Testis (tissue), 2 donors: ENCODE measurements at regions not wholly inside any gene's neighbourhood (a gene's known extent, or its start where the extent isn't known, plus 50 kb on each side); places are given as distances from the start of the nearest gene placed in this dataset.

ENCODE experiments used
- DNase-seq: peaks from one replicate; pipeline ENCODE4 v3.0.0-alpha.2; 2019
- H3K27ac ChIP-seq, 2 donors: fragments of 200-600 bp; sonication (generic); one replicate each; pipeline ENCODE4 v1.5.1; 2019
- H3K27me3 ChIP-seq: fragments of 200-600 bp; sonication (generic); one replicate; pipeline ENCODE4 v1.5.1; 2019
- H3K36me3 ChIP-seq: fragments of 200-600 bp; sonication (generic); one replicate; pipeline ENCODE4 v1.5.1; 2017; ENCODE audit warnings: low read depth; ENCODE audit errors: missing control alignments
- H3K4me1 ChIP-seq: fragments of 200-600 bp; sonication (generic); one replicate; pipeline ENCODE4 v1.5.1; 2019
- H3K4me3 ChIP-seq, 2 donors: fragments of 200-600 bp; sonication (generic); one replicate each; pipeline ENCODE4 v1.5.1; 2017 to 2019
- H3K9me3 ChIP-seq: fragments of 200-600 bp; sonication (generic); one replicate; pipeline ENCODE4 v1.5.1; 2017
- POLR2A ChIP-seq: fragments of 450-650 bp; IDR thresholded peaks from one replicate; pipeline ENCODE4 v1.6.1; 2017; ENCODE audit warnings: antibody characterized with exemption, mild to moderate bottlenecking, moderate library complexity
- WGBS, 2 donors: methylation state at CpG; one replicate each; pipeline ENCODE4 v1.1.5; 2018; 5-methylcytosine and 5-hydroxymethylcytosine counted together
- intact Hi-C: fragments of 100-400 bp; cut with DNase I; formaldehyde crosslinking; loops from one replicate; pipeline ENCODE4 v1.15.1; 2023; ENCODE audit warnings: low total_unique reads
- TF ChIP-seq, protein P1 (sequence below), 3 experiments: fragments of 450-650 bp in 2 of 3; fragments of 200-600 bp in 1 of 3; sonication (generic) in 1 of 3; IDR thresholded peaks; one replicate each; pipeline ENCODE4 v1.5.1; 2016 to 2019; ENCODE audit warnings: antibody characterized with exemption in 3 of 3, mild to moderate bottlenecking in 2 of 3, moderate library complexity in 1 of 3

DNA sequence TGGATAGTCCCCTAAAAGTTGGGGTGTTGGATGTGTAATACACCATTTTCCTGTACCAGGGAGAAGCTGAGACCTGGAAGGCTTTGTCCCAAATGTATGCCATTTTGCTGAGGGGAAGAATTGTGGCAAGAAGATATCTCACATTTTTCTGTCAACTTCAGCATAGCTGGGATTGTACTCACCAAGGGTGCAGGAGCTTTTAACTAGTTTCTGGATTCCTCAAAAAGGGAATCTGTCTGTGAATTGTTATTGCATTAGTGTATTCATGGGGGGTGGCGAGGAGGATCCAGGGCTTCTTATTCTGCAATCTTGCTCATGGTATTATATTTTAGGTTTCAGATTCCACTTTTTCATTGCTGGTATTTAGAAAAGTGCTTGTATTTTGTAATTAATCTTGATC, 208.2 kb upstream of the MYOCD start:
- TF ChIP-seq, protein P1, sequence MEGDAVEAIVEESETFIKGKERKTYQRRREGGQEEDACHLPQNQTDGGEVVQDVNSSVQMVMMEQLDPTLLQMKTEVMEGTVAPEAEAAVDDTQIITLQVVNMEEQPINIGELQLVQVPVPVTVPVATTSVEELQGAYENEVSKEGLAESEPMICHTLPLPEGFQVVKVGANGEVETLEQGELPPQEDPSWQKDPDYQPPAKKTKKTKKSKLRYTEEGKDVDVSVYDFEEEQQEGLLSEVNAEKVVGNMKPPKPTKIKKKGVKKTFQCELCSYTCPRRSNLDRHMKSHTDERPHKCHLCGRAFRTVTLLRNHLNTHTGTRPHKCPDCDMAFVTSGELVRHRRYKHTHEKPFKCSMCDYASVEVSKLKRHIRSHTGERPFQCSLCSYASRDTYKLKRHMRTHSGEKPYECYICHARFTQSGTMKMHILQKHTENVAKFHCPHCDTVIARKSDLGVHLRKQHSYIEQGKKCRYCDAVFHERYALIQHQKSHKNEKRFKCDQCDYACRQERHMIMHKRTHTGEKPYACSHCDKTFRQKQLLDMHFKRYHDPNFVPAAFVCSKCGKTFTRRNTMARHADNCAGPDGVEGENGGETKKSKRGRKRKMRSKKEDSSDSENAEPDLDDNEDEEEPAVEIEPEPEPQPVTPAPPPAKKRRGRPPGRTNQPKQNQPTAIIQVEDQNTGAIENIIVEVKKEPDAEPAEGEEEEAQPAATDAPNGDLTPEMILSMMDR (IDR thresholded peaks at IDR 0.05), result no peak
- no peak for TF ChIP-seq POLR2A
- H3K27me3 ChIP-seq, result no peaks in the 10 kb centered on the region
- no peak overlapping the region for H3K27ac ChIP-seq
- H3K9me3 ChIP-seq, result no peaks in the 10 kb centered on the region
- no peak for DNase-seq
- H3K4me3 ChIP-seq, result no peak overlapping the region
- no peaks in the 10 kb centered on the region for H3K36me3 ChIP-seq
- H3K4me1 ChIP-seq, result no peaks in the 10 kb centered on the region
- intact Hi-C loops, result no loop called here
- WGBS, 2 donors, result 96 to 100% methylated on average over 1 of the region's 1 CpG

DNA sequence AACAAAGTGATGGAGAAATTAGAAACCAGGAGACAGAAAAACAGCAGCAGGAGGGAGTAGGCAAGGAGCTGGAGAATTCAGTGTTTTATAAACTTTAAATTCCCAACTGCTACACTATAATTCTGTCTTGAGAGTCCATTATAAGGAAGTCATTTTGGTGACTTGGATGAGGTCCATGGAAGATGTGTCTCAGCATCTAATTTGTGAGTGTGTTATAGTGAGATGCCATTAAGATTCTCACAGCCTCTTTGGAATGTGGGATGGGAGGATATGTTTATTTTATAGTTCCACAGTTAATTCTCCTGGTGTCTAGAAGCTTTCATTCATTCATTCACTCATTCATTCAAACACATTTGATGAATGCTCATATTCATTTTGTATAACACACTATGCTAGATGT, 206.0 kb upstream of the MYOCD start:
- intact Hi-C loops, result no loop called here
- Histone ChIP-seq H3K36me3 (no peaks in the 10 kb centered on the region), H3K9me3 (no peaks in the 10 kb centered on the region), H3K4me1 (no peaks in the 10 kb centered on the region), H3K27ac (no peak overlapping the region), H3K27me3 (no peaks in the 10 kb centered on the region), H3K4me3 (no peak overlapping the region)
- no peak for DNase-seq
- TF ChIP-seq POLR2A, result no peak
- TF ChIP-seq, protein P1 (IDR thresholded peaks at IDR 0.05), result no peak

DNA sequence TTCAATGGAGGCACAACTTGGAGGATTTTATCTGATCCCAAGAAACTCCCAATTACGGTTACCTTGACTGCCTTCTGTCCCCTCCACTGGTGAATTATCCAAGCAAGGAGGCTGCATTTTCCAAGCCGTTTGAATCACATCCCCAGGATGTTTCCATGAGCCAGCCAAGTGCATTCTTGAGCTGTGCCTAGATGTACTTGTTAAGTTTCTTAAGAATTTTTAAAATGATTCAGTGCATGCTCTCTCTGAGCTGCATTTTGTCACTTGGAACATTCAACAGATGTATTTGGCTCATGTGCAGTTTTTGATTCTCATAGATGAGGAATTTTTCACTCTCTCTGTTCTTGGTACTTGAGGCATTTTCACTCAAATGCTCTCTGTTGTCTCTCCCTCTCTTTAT, 202.6 kb upstream of the MYOCD start:
- no peak overlapping the region for H3K27ac ChIP-seq
- no peak for DNase-seq
- H3K4me3 ChIP-seq, result no peak overlapping the region
- no peaks in the 10 kb centered on the region for H3K36me3 ChIP-seq
- TF ChIP-seq, protein P1 (IDR thresholded peaks at IDR 0.05), result no peak
- no peak for TF ChIP-seq POLR2A
- intact Hi-C loops, result no loop called here
- H3K9me3 ChIP-seq, result no peaks in the 10 kb centered on the region
- H3K4me1 ChIP-seq, result no peaks in the 10 kb centered on the region
- WGBS, 2 donors, result 42 to 47% methylated on average over 2 of the region's 2 CpGs
- no peaks in the 10 kb centered on the region for H3K27me3 ChIP-seq

DNA sequence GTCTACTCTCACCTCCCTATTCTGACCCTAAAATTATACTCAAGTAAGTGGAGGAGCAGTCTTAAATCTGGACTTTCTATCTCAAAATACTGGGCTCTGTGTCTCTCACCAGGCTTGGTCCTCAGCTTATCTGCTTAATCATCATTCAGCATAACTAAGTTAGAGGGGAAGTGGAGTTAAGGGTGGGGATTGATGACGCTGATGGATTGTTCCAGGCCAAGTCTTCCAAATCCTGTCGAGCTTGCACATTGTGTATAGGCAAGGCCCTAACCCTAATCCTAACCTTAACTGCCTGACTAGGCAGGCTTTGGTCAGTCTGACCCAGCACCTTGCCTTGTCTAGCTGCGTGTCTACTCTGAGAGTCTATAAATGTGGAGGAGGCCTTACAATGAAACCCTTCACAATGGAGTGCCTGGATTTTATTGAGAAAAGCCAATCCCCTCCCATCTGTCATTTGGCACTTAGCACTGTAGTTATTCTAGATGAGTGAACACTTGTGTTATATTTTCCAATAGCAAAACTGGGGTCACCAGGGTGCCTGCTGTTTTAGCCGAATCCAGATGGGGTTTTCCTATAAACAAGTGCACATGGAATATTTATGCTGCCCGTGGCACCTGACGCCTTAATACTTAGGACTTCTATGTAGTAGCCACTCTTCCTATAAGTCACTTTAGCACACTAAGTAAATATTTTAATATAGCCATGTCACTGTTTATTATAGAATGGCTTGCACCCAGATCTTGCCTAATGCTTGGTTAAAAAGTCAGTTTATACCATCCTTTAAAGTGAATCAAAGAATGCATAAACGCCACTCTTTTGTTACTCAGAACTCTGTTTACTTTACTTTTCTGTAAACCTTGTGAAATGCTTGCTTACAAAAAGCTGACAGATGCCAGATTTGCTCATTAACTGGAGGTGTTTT, 193.2 kb upstream of the MYOCD start:
- TF ChIP-seq, protein P1 (IDR thresholded peaks at IDR 0.05), result no peak
- TF ChIP-seq POLR2A, result no peak
- no peak overlapping the region for H3K27ac ChIP-seq
- whole genome bisulfite sequencing, 2 donors, result 87 to 92% methylated on average over 7 of the region's 7 CpGs

DNA sequence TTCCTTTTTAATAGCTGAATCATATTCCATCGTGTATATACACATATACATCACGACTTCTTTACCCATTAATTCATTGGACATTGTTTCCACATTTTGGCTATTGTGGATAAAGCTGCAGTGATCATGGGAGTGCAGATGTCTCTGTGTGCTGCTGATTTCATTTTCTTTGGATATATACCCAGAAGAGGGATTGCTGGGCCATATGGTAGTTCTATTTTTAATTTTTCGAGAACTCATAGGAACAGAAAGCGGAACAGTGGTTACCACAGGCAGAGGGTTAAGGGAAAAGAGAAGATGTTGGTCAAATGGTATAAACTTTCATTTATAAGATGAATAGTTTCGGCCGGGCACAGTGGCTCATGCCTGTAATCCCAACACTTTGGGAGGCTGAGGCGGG, 187.4 kb upstream of the MYOCD start:
- no peaks in the 10 kb centered on the region for H3K9me3 ChIP-seq
- no peaks in the 10 kb centered on the region for H3K27me3 ChIP-seq
- WGBS, 2 donors, result 93 to 95% methylated on average over 7 of the region's 7 CpGs
- DNase-seq, result no peak
- intact Hi-C loops, result no loop called here
- no peaks in the 10 kb centered on the region for H3K4me1 ChIP-seq
- H3K36me3 ChIP-seq, result no peaks in the 10 kb centered on the region
- H3K4me3 ChIP-seq, result no peak overlapping the region
- TF ChIP-seq POLR2A, result no peak
- TF ChIP-seq, protein P1 (IDR thresholded peaks at IDR 0.05), result no peak
- no peak overlapping the region for H3K27ac ChIP-seq

More for the DNA sequence above, 193.2 kb upstream of the MYOCD start:
- H3K4me1 ChIP-seq, result no peaks in the 10 kb centered on the region
- no peak overlapping the region for H3K4me3 ChIP-seq
- no peaks in the 10 kb centered on the region for H3K9me3 ChIP-seq
- no peaks in the 10 kb centered on the region for H3K36me3 ChIP-seq
- DNase-seq, result no peak
- no peaks in the 10 kb centered on the region for H3K27me3 ChIP-seq
- intact Hi-C loops, result no loop called here
